ENCODE measurements at regions not wholly inside any gene's neighbourhood (a gene's known extent, or its start where the extent isn't known, plus 50 kb on each side); places are given as distances from the start of the nearest gene placed in this dataset.
"Not testable (repeated sequence)": the region's sequence is repeated elsewhere in the genome, so short reads cannot be mapped to it uniquely, and the experiment has no call there.

GRCh38 chr16:31674686-31675085 lies 147.0 kb downstream of the AHSP start:
- TF ChIP-seq CTCF (IDR thresholded peaks at IDR 0.05; ENCODE audit: insufficient read depth, low read depth, low read length), result no peak

GRCh38 chr16:31676731-31677130 lies 149.0 kb downstream of the AHSP start:
- H3K27me3 ChIP-seq (ENCODE audit: control insufficient read depth, insufficient read depth, low read length), result no peaks in the 10 kb centered on the region
- no peaks in the 10 kb centered on the region for H3K36me3 ChIP-seq (ENCODE audit: control insufficient read depth, insufficient read depth, low read length)
- DNase-seq (ENCODE audit: low read depth), result no peak
- ChIA-PET POLR2A (no interaction called here), CTCF (no interaction called here)
- no peak for TF ChIP-seq CTCF (IDR thresholded peaks at IDR 0.05; ENCODE audit: insufficient read depth, low read depth, low read length)
- no peak overlapping the region for H3K4me3 ChIP-seq (ENCODE audit: low read depth, low read length)

More at GRCh38 chr16:31674686-31675085, 147.0 kb downstream of the AHSP start:
- Histone ChIP-seq H3K4me3 (ENCODE audit: low read depth, low read length) (no peak overlapping the region), H3K27me3 (ENCODE audit: control insufficient read depth, insufficient read depth, low read length) (no peaks in the 10 kb centered on the region), H3K36me3 (ENCODE audit: control insufficient read depth, insufficient read depth, low read length) (no peaks in the 10 kb centered on the region)
- no peak for DNase-seq (ENCODE audit: low read depth)
- CTCF ChIA-PET, result no interaction called here
- POLR2A ChIA-PET, result no interaction called here

GRCh38 chr16:31678649-31679325 lies 151.1 kb downstream of the AHSP start:
- H3K4me3 ChIP-seq (ENCODE audit: low read depth, low read length), result no peak overlapping the region
- no peaks in the 10 kb centered on the region for H3K27me3 ChIP-seq (ENCODE audit: control insufficient read depth, insufficient read depth, low read length)
- H3K36me3 ChIP-seq (ENCODE audit: control insufficient read depth, insufficient read depth, low read length), result no peaks in the 10 kb centered on the region
- ChIA-PET POLR2A (no interaction called here), CTCF (no interaction called here)
- TF ChIP-seq CTCF (IDR thresholded peaks at IDR 0.05; ENCODE audit: insufficient read depth, low read depth, low read length), result no peak
- no peak for DNase-seq (ENCODE audit: low read depth)

GRCh38 chr16:31689331-31689730 lies 161.6 kb downstream of the AHSP start:
- POLR2A ChIA-PET; H3K36me3 ChIP-seq (ENCODE audit: control insufficient read depth, insufficient read depth, low read length); H3K27me3 ChIP-seq (ENCODE audit: control insufficient read depth, insufficient read depth, low read length); DNase-seq (ENCODE audit: low read depth); H3K4me3 ChIP-seq (ENCODE audit: low read depth, low read length); CTCF ChIA-PET: not testable (repeated sequence)

- DNase-seq (ENCODE audit: low read depth); CTCF ChIA-PET: not testable (repeated sequence)
These were observed 164.6 kb downstream of the AHSP start for GRCh38 chr16:31692338-31692737.

GRCh38 chr16:31693733-31694132 lies 166.0 kb downstream of the AHSP start:
- Histone ChIP-seq H3K4me3 (ENCODE audit: low read depth, low read length) (no peak overlapping the region), H3K36me3 (ENCODE audit: control insufficient read depth, insufficient read depth, low read length) (no peaks in the 10 kb centered on the region), H3K27me3 (ENCODE audit: control insufficient read depth, insufficient read depth, low read length) (peaks cover 2% of the 10 kb centered on the region; the same call in 1 of the 2 replicates)
- POLR2A ChIA-PET, result no interaction called here
- TF ChIP-seq CTCF (IDR thresholded peaks at IDR 0.05; ENCODE audit: insufficient read depth, low read depth, low read length), result no peak
- CTCF ChIA-PET, result no interaction called here
- DNase-seq (ENCODE audit: low read depth), result no peak

More at GRCh38 chr16:31692338-31692737, 164.6 kb downstream of the AHSP start:
- H3K4me3 ChIP-seq (ENCODE audit: low read depth, low read length); H3K36me3 ChIP-seq (ENCODE audit: control insufficient read depth, insufficient read depth, low read length); POLR2A ChIA-PET; H3K27me3 ChIP-seq (ENCODE audit: control insufficient read depth, insufficient read depth, low read length): not testable (repeated sequence)
